Mammary epithelial cell (primary cell): ENCODE measurements at regions not wholly inside any gene's neighbourhood (a gene's known extent, or its start where the extent isn't known, plus 50 kb on each side); places are given as distances from the start of the nearest gene placed in this dataset.

Experiments used
- CTCF ChIP-seq, 2 donors: IDR thresholded peaks in 1 of 2; conservative IDR thresholded peaks in 1 of 2; 2 replicates each; pipeline ENCODE4 v1.5.1; 2011 to 2012; ENCODE audit warnings: inconsistent platforms in 2 of 2, low read length in 2 of 2, mild to moderate bottlenecking in 2 of 2, control low read depth in 1 of 2, low read depth in 1 of 2; ENCODE audit not compliant: insufficient read depth in 1 of 2; ENCODE audit errors: extremely low read depth in 1 of 2
- EZH2 ChIP-seq: IDR thresholded peaks from 2 replicates; pipeline ENCODE4 v1.6.1; 2012; ENCODE audit warnings: low read length, inconsistent platforms, borderline replicate concordance

- TF ChIP-seq CTCF (conservative IDR thresholded peaks at IDR 0.05 in 1 of 2, IDR thresholded peaks at IDR 0.05 in 1 of 2; ENCODE audit: extremely low read depth in 1 of 2, insufficient read depth in 1 of 2, low read depth in 1 of 2, low read length in 2 of 2) (no peak), EZH2 (no peak)
Measured at GRCh38 chr1:25088180-25088701, 144.1 kb downstream of the SYF2 start.
